ENCODE measurements at regions not wholly inside any gene's neighbourhood (a gene's known extent, or its start where the extent isn't known, plus 50 kb on each side); places are given as distances from the start of the nearest gene placed in this dataset.
A peak's percentile ranks its signal among the peaks of the same experiment; 100 is the strongest.

- no peak for ATAC-seq
- TF ChIP-seq OSR1 (CRISPR knock-in tag; IDR thresholded peaks at IDR 0.05), result no peak
- no peak for TF ChIP-seq BACH2 (CRISPR knock-in tag; IDR thresholded peaks at IDR 0.05; ENCODE audit: borderline replicate concordance)
- TF ChIP-seq TCF4 (CRISPR knock-in tag; IDR thresholded peaks at IDR 0.05; ENCODE audit: borderline replicate concordance), result no peak
- TF ChIP-seq CSRNP3 (CRISPR knock-in tag; IDR thresholded peaks at IDR 0.05), result no peak
- TF ChIP-seq ZFP3 (CRISPR knock-in tag; IDR thresholded peaks at IDR 0.05), result no peak
- TF ChIP-seq ARNTL (CRISPR knock-in tag; IDR thresholded peaks at IDR 0.05; ENCODE audit: borderline replicate concordance, low read depth), result no peak
- TF ChIP-seq POU6F1 (CRISPR knock-in tag; IDR thresholded peaks at IDR 0.05; ENCODE audit: borderline replicate concordance, low read depth), result no peak
Measured at GRCh38 chr11:103648054-103648453, 388.4 kb upstream of the DDI1 start.

DNA sequence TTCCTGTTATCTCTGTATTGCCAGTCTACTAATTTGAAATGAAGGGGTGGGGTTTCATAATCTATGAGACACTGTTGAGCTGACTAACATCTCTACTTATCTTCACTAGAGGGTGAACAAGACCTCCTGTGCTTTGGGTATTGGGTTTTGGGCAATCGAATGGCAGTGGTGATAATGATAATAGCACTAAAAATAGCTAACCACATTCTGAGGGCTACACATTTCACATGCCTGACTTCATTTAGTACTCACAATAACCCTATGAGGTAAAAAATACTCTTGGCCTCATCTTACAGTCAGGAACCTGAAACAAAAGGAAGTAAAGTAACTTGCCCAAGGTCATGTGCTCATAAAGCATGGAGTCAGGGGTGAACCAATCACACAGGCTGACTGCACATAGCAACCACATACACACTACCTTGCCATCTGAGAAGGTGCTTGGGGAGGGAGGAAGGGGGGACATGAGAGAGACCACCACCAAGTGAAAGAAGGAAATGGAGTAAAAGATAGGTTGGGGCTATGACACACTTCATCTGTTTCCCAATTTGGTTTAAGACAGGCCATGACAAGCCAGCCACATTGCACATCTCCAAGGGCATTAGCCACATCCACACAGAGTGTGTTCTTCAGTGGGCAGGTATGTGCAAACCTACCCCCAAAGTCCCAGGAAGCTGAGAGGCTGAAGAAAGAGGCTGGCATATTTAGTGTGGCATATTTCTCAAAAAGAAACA lies 387.6 kb upstream of the DDI1 start:
- no peak; the same call in 1 of the 3 replicates for ATAC-seq
- TF ChIP-seq ARNTL (CRISPR knock-in tag; IDR thresholded peaks at IDR 0.05; ENCODE audit: borderline replicate concordance, low read depth) (no peak), SNAI2 (CRISPR knock-in tag; IDR thresholded peaks at IDR 0.05) (no peak), RARB (CRISPR knock-in tag; IDR thresholded peaks at IDR 0.05) (no peak), ZFP30 (CRISPR knock-in tag; IDR thresholded peaks at IDR 0.05) (no peak)
- TF ChIP-seq, protein P1, sequence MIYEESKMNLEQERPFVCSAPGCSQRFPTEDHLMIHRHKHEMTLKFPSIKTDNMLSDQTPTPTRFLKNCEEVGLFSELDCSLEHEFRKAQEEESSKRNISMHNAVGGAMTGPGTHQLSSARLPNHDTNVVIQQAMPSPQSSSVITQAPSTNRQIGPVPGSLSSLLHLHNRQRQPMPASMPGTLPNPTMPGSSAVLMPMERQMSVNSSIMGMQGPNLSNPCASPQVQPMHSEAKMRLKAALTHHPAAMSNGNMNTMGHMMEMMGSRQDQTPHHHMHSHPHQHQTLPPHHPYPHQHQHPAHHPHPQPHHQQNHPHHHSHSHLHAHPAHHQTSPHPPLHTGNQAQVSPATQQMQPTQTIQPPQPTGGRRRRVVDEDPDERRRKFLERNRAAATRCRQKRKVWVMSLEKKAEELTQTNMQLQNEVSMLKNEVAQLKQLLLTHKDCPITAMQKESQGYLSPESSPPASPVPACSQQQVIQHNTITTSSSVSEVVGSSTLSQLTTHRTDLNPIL (CRISPR knock-in tag; IDR thresholded peaks at IDR 0.05; ENCODE audit: low read depth), result 0 out of 2 replicates have a peak, but pooled peaks have one; percentile 37

DNA sequence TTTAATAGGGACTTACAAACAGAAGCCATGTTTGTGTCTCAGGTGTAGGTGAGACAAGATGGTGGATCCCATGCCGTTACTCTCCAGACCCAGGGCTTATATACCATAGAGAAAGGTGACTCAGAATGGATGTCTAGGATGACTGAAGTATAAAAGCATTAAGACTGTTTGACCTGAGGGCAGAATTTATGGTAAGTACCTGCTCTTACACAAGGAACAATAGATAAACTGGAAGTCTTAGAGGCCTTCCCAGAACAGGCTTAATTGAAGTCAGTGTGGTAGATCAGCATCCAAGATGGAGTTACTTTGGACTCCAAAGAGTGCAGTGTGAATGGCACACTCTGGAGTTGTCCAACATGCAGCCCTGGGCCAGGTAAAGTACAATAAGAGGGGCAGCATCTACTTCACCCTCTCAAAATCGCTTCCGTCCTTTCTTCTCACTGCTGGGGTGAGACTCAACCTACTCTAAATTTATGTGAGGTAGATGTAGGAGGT lies 387.0 kb upstream of the DDI1 start:
- ATAC-seq, result no peak

More for the DNA sequence above, 387.0 kb upstream of the DDI1 start:
- TF ChIP-seq PPARA (CRISPR knock-in tag; IDR thresholded peaks at IDR 0.05; ENCODE audit: borderline replicate concordance) (no peak), PATZ1 (CRISPR knock-in tag; IDR thresholded peaks at IDR 0.05; ENCODE audit: borderline replicate concordance) (peak; percentile 30; the same call in 1 of the 2 replicates), ARNTL (CRISPR knock-in tag; IDR thresholded peaks at IDR 0.05; ENCODE audit: borderline replicate concordance, low read depth) (no peak), POU6F1 (CRISPR knock-in tag; IDR thresholded peaks at IDR 0.05; ENCODE audit: borderline replicate concordance, low read depth) (no peak), CSDC2 (CRISPR knock-in tag; IDR thresholded peaks at IDR 0.05) (peak; percentile 97), ZFP30 (CRISPR knock-in tag; IDR thresholded peaks at IDR 0.05) (no peak), ZNF8 (CRISPR knock-in tag; IDR thresholded peaks at IDR 0.05) (no peak), ZFP3 (CRISPR knock-in tag; IDR thresholded peaks at IDR 0.05) (peak; percentile 84)
